H9 (cell line): ENCODE measurements at regions not wholly inside any gene's neighbourhood (a gene's known extent, or its start where the extent isn't known, plus 50 kb on each side); places are given as distances from the start of the nearest gene placed in this dataset.

Source experiments
- DNase-seq: peaks from one replicate; pipeline ENCODE4 v3.0.0-alpha.2; 2017
- H2AFZ ChIP-seq: one replicate; pipeline ENCODE4 v1.6.1; 2013; ENCODE audit warnings: mild to moderate bottlenecking, low read length, control low read depth, moderate library complexity
- H2AK5ac ChIP-seq: 2 replicates; pipeline ENCODE4 v1.6.1; 2013; ENCODE audit warnings: low read length, control low read depth, mixed read lengths; ENCODE audit not compliant: insufficient read length
- H2BK120ac ChIP-seq: one replicate; pipeline ENCODE4 v1.6.1; 2013; ENCODE audit warnings: low read depth, mild to moderate bottlenecking, low read length, control low read depth, inconsistent platforms; ENCODE audit not compliant: poor library complexity, severe bottlenecking
- H2BK12ac ChIP-seq: 2 replicates; pipeline ENCODE4 v1.6.1; 2013; ENCODE audit warnings: low read length, control low read depth, mixed read lengths, low read depth; ENCODE audit not compliant: insufficient read length
- H2BK15ac ChIP-seq: 2 replicates; pipeline ENCODE4 v1.6.1; 2013; ENCODE audit warnings: low read depth, low read length, control low read depth
- H2BK20ac ChIP-seq: one replicate; pipeline ENCODE4 v1.6.1; 2013; ENCODE audit warnings: low read depth, mild to moderate bottlenecking, low read length, control low read depth, inconsistent platforms; ENCODE audit not compliant: poor library complexity, severe bottlenecking
- H2BK5ac ChIP-seq: 2 replicates; pipeline ENCODE4 v1.6.1; 2013; ENCODE audit warnings: low read length, control low read depth, mixed read lengths; ENCODE audit not compliant: insufficient read length
- H3K14ac ChIP-seq: 2 replicates; pipeline ENCODE4 v1.6.1; 2013; ENCODE audit warnings: low read length, control low read depth; ENCODE audit not compliant: insufficient read depth
- H3K18ac ChIP-seq: 2 replicates; pipeline ENCODE4 v1.6.1; 2013; ENCODE audit warnings: low read depth, mild to moderate bottlenecking, mixed read lengths, low read length, control low read depth; ENCODE audit not compliant: insufficient read length
- H3K23ac ChIP-seq: 2 replicates; pipeline ENCODE4 v1.6.1; 2013; ENCODE audit warnings: low read length, control low read depth, mixed read lengths, low read depth; ENCODE audit not compliant: insufficient read length
- H3K23me2 ChIP-seq: 2 replicates; pipeline ENCODE4 v1.6.1; 2013; ENCODE audit warnings: low read depth, mild to moderate bottlenecking, mixed read lengths, low read length, control low read depth; ENCODE audit not compliant: insufficient read length, poor library complexity, severe bottlenecking
- H3K27ac ChIP-seq: 2 replicates; pipeline ENCODE4 v1.5.1; 2013; ENCODE audit warnings: low read length, control low read depth, mixed read lengths, low read depth; ENCODE audit not compliant: insufficient read length
- H3K27me3 ChIP-seq: 2 replicates; pipeline ENCODE4 v1.6.1; 2013; ENCODE audit warnings: low read length, control low read depth, inconsistent platforms; ENCODE audit not compliant: insufficient read depth
- H3K4ac ChIP-seq: 2 replicates; pipeline ENCODE4 v1.6.1; 2013; ENCODE audit warnings: low read depth, mild to moderate bottlenecking, control low read depth, inconsistent platforms, low read length, moderate library complexity
- H3K4me1 ChIP-seq: 2 replicates; pipeline ENCODE4 v1.6.1; 2013; ENCODE audit warnings: low read length, control low read depth, inconsistent platforms; ENCODE audit not compliant: insufficient read depth
- H3K4me2 ChIP-seq: 2 replicates; pipeline ENCODE4 v1.6.1; 2013; ENCODE audit warnings: low read length, control low read depth, mixed read lengths; ENCODE audit not compliant: insufficient read length, insufficient read depth
- H3K56ac ChIP-seq: 2 replicates; pipeline ENCODE4 v1.6.1; 2013; ENCODE audit warnings: low read depth, mild to moderate bottlenecking, mixed read lengths, low read length, control low read depth; ENCODE audit not compliant: insufficient read length
- H3K79me1 ChIP-seq: 2 replicates; pipeline ENCODE4 v1.6.1; 2013; ENCODE audit warnings: low read depth, mild to moderate bottlenecking, moderate library complexity, low read length, control low read depth, inconsistent platforms; ENCODE audit not compliant: insufficient read depth, poor library complexity, severe bottlenecking
- H3K79me2 ChIP-seq: 2 replicates; pipeline ENCODE4 v1.6.1; 2013; ENCODE audit warnings: low read length, control low read depth, inconsistent platforms; ENCODE audit not compliant: insufficient read depth
- H3K9ac ChIP-seq: 2 replicates; pipeline ENCODE4 v1.6.1; 2013; ENCODE audit warnings: low read length, control low read depth, mixed read lengths; ENCODE audit not compliant: insufficient read length; ENCODE audit errors: extremely low read depth
- H3K9me3 ChIP-seq: one replicate; pipeline ENCODE4 v1.6.1; 2013; ENCODE audit warnings: low read depth, low read length, inconsistent platforms; ENCODE audit not compliant: control insufficient read depth
- H3T11ph ChIP-seq: one replicate; pipeline ENCODE4 v1.6.1; 2013; ENCODE audit warnings: mild to moderate bottlenecking, low read length, control low read depth, inconsistent platforms
- H4K20me1 ChIP-seq: one replicate; pipeline ENCODE4 v1.6.1; 2013; ENCODE audit not compliant: control insufficient read depth, insufficient read length, insufficient read depth
- H4K5ac ChIP-seq: 2 replicates; pipeline ENCODE4 v1.6.1; 2013; ENCODE audit warnings: low read depth, mild to moderate bottlenecking, mixed read lengths, low read length, control low read depth; ENCODE audit not compliant: insufficient read length
- H4K8ac ChIP-seq: replicated peaks from 2 replicates; pipeline ENCODE4 v1.6.1; 2013; ENCODE audit warnings: low read length, control low read depth, mixed read lengths, low read depth; ENCODE audit not compliant: insufficient read length
- H4K91ac ChIP-seq: 2 replicates; pipeline ENCODE4 v1.6.1; 2013; ENCODE audit warnings: low read depth, mild to moderate bottlenecking, moderate library complexity, mixed read lengths, low read length, control low read depth; ENCODE audit not compliant: insufficient read length
- H3K27ac Mint-ChIP-seq, 3 experiments: 2 replicates in 2 of 3; 3 replicates in 1 of 3; pipeline ENCODE4 v1.8.0; 2020 to 2021; ENCODE audit warnings: mixed read lengths in 3 of 3, mild to moderate bottlenecking in 1 of 3, moderate library complexity in 1 of 3
- H3K27me3 Mint-ChIP-seq: 2 replicates; pipeline ENCODE4 v1.8.0; 2021; ENCODE audit warnings: low read depth, mild to moderate bottlenecking, moderate library complexity, mixed read lengths
- H3K36me3 Mint-ChIP-seq, 3 experiments: 2 replicates in 2 of 3; 3 replicates in 1 of 3; pipeline ENCODE4 v1.8.0; 2020 to 2021; ENCODE audit warnings: low read depth in 3 of 3, mixed read lengths in 3 of 3; ENCODE audit not compliant: insufficient read depth in 1 of 3
- H3K4me1 Mint-ChIP-seq, 2 experiments: 2 replicates each; pipeline ENCODE4 v1.8.0; 2020; ENCODE audit warnings: mixed read lengths in 2 of 2
- H3K4me3 Mint-ChIP-seq, 2 experiments: 2 replicates in 1 of 2; 3 replicates in 1 of 2; pipeline ENCODE4 v1.8.0; 2020 to 2021; ENCODE audit warnings: mild to moderate bottlenecking in 2 of 2, mixed read lengths in 2 of 2, moderate library complexity in 1 of 2
- H3K9me3 Mint-ChIP-seq, 2 experiments: 2 replicates in 1 of 2; 3 replicates in 1 of 2; pipeline ENCODE4 v1.8.0; 2020; ENCODE audit warnings: mild to moderate bottlenecking in 2 of 2, mixed read lengths in 2 of 2, moderate library complexity in 1 of 2
- WGBS: extraction: QIAGEN DNeasy Blood & Tissue Kit; methylation state at CpG from one replicate; pipeline ENCODE4 v1.1.7; 2013; ENCODE audit warnings: missing lambda C conversion rate, low lambda C conversion rate, mixed read lengths; ENCODE audit not compliant: insufficient read length; ENCODE audit errors: extremely low coverage; 5-methylcytosine and 5-hydroxymethylcytosine counted together
- TF ChIP-seq, protein P1 (sequence below): fragments of 200-600 bp; sonication (generic); conservative IDR thresholded peaks from 3 replicates; pipeline ENCODE4 v1.8.0; 2021; ENCODE audit warnings: antibody characterized with exemption, mild to moderate bottlenecking

- H2BK5ac ChIP-seq = no peak overlapping the region
- no peaks in the 10 kb centered on the region for H3K4me1 ChIP-seq
- no peak overlapping the region for H2BK12ac ChIP-seq
- H2AK5ac ChIP-seq = no peak overlapping the region
- H4K8ac ChIP-seq = no peak overlapping the region
- H3K79me1 ChIP-seq = no peaks in the 10 kb centered on the region
- no peak overlapping the region for H3K14ac ChIP-seq
- H3K4me3 Mint-ChIP-seq = no peak overlapping the region
- peaks cover 0 to 2% of the 10 kb centered on the region in 2 experiments; a peak in 4 of 5 replicates for H3K9me3 Mint-ChIP-seq
- no peaks in the 10 kb centered on the region for H3K27me3 ChIP-seq
- H3T11ph ChIP-seq = no peak overlapping the region
- no peaks in the 10 kb centered on the region for H3K27me3 Mint-ChIP-seq
- H2BK15ac ChIP-seq = no peak overlapping the region
- no peak overlapping the region for H3K56ac ChIP-seq
- H3K36me3 Mint-ChIP-seq = no peaks in the 10 kb centered on the region; a peak in 1 of 7 replicates
- WGBS = no CpG with 5 or more reads among the region's 6 CpGs
- H3K27ac Mint-ChIP-seq = no peak overlapping the region; a peak in 1 of 7 replicates
- no peak overlapping the region for H3K27ac ChIP-seq
- no peak overlapping the region for H4K5ac ChIP-seq
- no peak overlapping the region for H3K9ac ChIP-seq
- no peak overlapping the region for H2BK20ac ChIP-seq
- H4K91ac ChIP-seq = no peak overlapping the region
- DNase-seq = no peak
- no peak overlapping the region for H2BK120ac ChIP-seq
- H3K23me2 ChIP-seq = no peaks in the 10 kb centered on the region
- TF ChIP-seq, protein P1, sequence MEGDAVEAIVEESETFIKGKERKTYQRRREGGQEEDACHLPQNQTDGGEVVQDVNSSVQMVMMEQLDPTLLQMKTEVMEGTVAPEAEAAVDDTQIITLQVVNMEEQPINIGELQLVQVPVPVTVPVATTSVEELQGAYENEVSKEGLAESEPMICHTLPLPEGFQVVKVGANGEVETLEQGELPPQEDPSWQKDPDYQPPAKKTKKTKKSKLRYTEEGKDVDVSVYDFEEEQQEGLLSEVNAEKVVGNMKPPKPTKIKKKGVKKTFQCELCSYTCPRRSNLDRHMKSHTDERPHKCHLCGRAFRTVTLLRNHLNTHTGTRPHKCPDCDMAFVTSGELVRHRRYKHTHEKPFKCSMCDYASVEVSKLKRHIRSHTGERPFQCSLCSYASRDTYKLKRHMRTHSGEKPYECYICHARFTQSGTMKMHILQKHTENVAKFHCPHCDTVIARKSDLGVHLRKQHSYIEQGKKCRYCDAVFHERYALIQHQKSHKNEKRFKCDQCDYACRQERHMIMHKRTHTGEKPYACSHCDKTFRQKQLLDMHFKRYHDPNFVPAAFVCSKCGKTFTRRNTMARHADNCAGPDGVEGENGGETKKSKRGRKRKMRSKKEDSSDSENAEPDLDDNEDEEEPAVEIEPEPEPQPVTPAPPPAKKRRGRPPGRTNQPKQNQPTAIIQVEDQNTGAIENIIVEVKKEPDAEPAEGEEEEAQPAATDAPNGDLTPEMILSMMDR = no peak
- H3K23ac ChIP-seq = no peak overlapping the region
- no peak overlapping the region for H3K18ac ChIP-seq
- H3K4me2 ChIP-seq = no peak overlapping the region
- H3K79me2 ChIP-seq = no peaks in the 10 kb centered on the region
- no peaks in the 10 kb centered on the region for H4K20me1 ChIP-seq
- no peak overlapping the region for H2AFZ ChIP-seq
- H3K4ac ChIP-seq = no peak overlapping the region
- H3K4me1 Mint-ChIP-seq = peaks cover 3 to 4% of the 10 kb centered on the region in 2 experiments
- H3K9me3 ChIP-seq = no peaks in the 10 kb centered on the region
Observed at GRCh38 chr5:8188874-8189565, 320.1 kb downstream of the MTRR start.
